ENCODE measurements at regions not wholly inside any gene's neighbourhood (a gene's known extent, or its start where the extent isn't known, plus 50 kb on each side); places are given as distances from the start of the nearest gene placed in this dataset.
"Not testable (repeated sequence)": the region's sequence is repeated elsewhere in the genome, so short reads cannot be mapped to it uniquely, and the experiment has no call there.

- WGBS, 2 donors: 58 to 59% methylated on average over 1 of the region's 1 CpG
- Histone ChIP-seq H3K9me3 (peaks cover 0 to 9% (median 0%) of the 10 kb centered on the region in 4 donors), H3K27ac (no peak overlapping the region), H3K36me3 (no peaks in the 10 kb centered on the region), H3K4me1 (no peaks in the 10 kb centered on the region), H3K27me3 (no peaks in the 10 kb centered on the region), H3K4me3 (no peak overlapping the region)
- no peak for TF ChIP-seq EP300 (IDR thresholded peaks at IDR 0.05)
- TF ChIP-seq POLR2AphosphoS5 (IDR thresholded peaks at IDR 0.05): no peak
- TF ChIP-seq POLR2A (IDR thresholded peaks at IDR 0.05): no peak
- no peak for TF ChIP-seq CTCF (IDR thresholded peaks at IDR 0.05)
- ATAC-seq (ENCODE audit: low FRiP score in 2 of 2): no peak
- no peak for DNase-seq
These were observed 72.1 kb downstream of the TMEM212 start for GRCh38 chr3:171915275-171915674.

DNA sequence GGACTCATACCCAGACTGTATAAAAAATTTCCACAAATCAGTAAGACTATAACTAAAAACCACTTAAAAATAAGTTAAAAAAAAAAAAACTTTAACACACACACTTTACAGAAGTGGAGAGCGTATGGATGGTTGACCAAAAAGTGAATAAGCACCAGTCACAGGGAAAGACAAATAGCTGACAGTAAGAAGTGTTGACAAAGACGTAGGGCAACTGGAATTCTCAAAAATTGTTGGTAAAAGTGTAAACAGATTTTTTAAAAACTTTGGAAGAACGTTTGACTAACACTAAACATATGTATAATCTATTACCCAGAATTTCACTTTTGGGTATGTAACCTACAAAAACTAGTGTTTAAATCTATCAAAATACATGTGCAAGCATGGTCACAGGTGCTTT lies 73.7 kb downstream of the TMEM212 start:
- H3K9me3 ChIP-seq: no peaks in the 10 kb centered on the region
- TF ChIP-seq POLR2A (IDR thresholded peaks at IDR 0.05): no peak
- TF ChIP-seq POLR2AphosphoS5 (IDR thresholded peaks at IDR 0.05): no peak
- no peak for TF ChIP-seq EP300 (IDR thresholded peaks at IDR 0.05)
- TF ChIP-seq CTCF (IDR thresholded peaks at IDR 0.05): no peak
- no peak overlapping the region for H3K27ac ChIP-seq
- ATAC-seq (ENCODE audit: low FRiP score in 2 of 2): no peak
- H3K4me3 ChIP-seq: no peak overlapping the region
- no peaks in the 10 kb centered on the region for H3K36me3 ChIP-seq
- DNase-seq: no peak
- H3K27me3 ChIP-seq: no peaks in the 10 kb centered on the region
- 82 to 83% methylated on average over 3 of the region's 3 CpGs for WGBS, 2 donors
- H3K4me1 ChIP-seq: no peaks in the 10 kb centered on the region

GRCh38 chr3:171922629-171923028 lies 79.5 kb downstream of the TMEM212 start:
- not testable (repeated sequence) for H3K36me3 ChIP-seq; H3K27ac ChIP-seq; H3K9me3 ChIP-seq; ATAC-seq (ENCODE audit: low FRiP score in 2 of 2); H3K4me3 ChIP-seq; DNase-seq; H3K4me1 ChIP-seq; H3K27me3 ChIP-seq
- WGBS, 2 donors: 68 to 72% methylated on average over 1 of the region's 1 CpG

DNA sequence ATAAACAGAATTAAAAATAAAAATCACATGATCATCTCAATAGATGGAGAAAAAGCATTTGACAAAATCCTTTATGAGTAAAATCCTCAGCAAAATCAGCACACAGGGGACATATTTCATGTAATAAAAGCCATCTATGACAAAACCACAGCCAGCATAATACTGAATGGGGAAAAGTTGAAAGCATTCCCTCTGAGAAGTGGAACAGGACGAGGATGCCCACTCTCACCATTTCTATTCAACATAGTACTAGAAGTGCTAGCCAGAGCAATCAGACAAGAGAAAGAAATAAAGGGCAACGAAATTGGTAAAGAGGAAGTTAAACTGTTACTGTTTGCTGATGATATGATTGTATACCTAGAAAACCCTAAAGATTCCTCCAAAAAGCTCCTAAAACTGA lies 80.5 kb downstream of the TMEM212 start:
- WGBS, 2 donors: 85 to 86% methylated on average over 2 of the region's 2 CpGs
- not testable (repeated sequence) for H3K27me3 ChIP-seq; H3K27ac ChIP-seq; ATAC-seq (ENCODE audit: low FRiP score in 2 of 2); H3K36me3 ChIP-seq; H3K4me3 ChIP-seq; DNase-seq; H3K9me3 ChIP-seq; H3K4me1 ChIP-seq

GRCh38 chr3:171924864-171925263 lies 81.7 kb downstream of the TMEM212 start:
- ATAC-seq (ENCODE audit: low FRiP score in 2 of 2); H3K9me3 ChIP-seq; H3K27me3 ChIP-seq; H3K4me1 ChIP-seq; DNase-seq; H3K27ac ChIP-seq; H3K4me3 ChIP-seq; H3K36me3 ChIP-seq: not testable (repeated sequence)
- WGBS, 2 donors: 88 to 93% methylated on average over 1 of the region's 1 CpG

GRCh38 chr3:171932153-171932611 lies 89.0 kb downstream of the TMEM212 start:
- H3K27me3 ChIP-seq: no peaks in the 10 kb centered on the region
- H3K36me3 ChIP-seq: no peaks in the 10 kb centered on the region
- DNase-seq (no peak), ATAC-seq (ENCODE audit: low FRiP score in 2 of 2) (no peak)
- H3K4me3 ChIP-seq: no peak overlapping the region
- 83 to 84% methylated on average over 10 of the region's 10 CpGs for WGBS, 2 donors
- no peak for TF ChIP-seq CTCF (IDR thresholded peaks at IDR 0.05)
- no peak for TF ChIP-seq POLR2A (IDR thresholded peaks at IDR 0.05)
- no peak for TF ChIP-seq POLR2AphosphoS5 (IDR thresholded peaks at IDR 0.05)
- TF ChIP-seq EP300 (IDR thresholded peaks at IDR 0.05): no peak
- H3K4me1 ChIP-seq: peaks cover 0 to 4% (median 0%) of the 10 kb centered on the region in 4 donors
- no peaks in the 10 kb centered on the region for H3K9me3 ChIP-seq
- H3K27ac ChIP-seq: no peak overlapping the region
